ENCODE measurements at regions not wholly inside any gene's neighbourhood (a gene's known extent, or its start where the extent isn't known, plus 50 kb on each side); places are given as distances from the start of the nearest gene placed in this dataset.

DNA sequence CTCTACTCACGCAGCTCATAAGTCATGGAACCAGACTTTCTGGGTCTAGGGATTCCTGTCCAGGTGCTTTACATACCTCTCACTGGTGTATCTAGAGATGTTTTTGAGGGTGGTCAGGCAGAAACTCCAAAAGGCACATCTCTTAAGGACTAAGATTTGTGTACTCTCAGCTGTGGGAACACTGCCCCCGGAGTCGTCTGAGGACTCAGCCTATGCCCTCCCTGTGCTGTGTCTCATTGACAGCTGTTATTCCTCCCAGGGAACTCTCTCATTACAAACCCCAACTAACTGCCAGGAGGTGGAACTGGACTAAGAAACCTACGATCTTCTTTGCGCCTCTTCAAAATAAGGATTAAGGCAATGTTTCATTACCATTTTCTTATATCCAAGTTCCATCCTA, 293.9 kb upstream of the DLGAP1 start:
- Histone ChIP-seq H2AFZ (ENCODE audit: insufficient read depth, low read depth, low read length, poor library complexity, severe bottlenecking) (no peak overlapping the region), H3K4me3 (replicated peaks in 1 of 3; ENCODE audit: low read depth in 2 of 3, low read length in 3 of 3) (no peak overlapping the region), H3K27me3 (ENCODE audit: control insufficient read depth in 2 of 2, insufficient read depth in 2 of 2, low read length in 2 of 2) (no peaks in the 10 kb centered on the region), H3K4me1 (ENCODE audit: control insufficient read depth in 1 of 2, insufficient read depth in 2 of 2, low read length in 2 of 2) (no peaks in the 10 kb centered on the region), H3K9ac (ENCODE audit: insufficient read depth, low read length, poor library complexity, severe bottlenecking) (no peak overlapping the region), H3K4me2 (replicated peaks; ENCODE audit: extremely low read depth, low read length, poor library complexity, severe bottlenecking) (no peak overlapping the region), H3K27ac (ENCODE audit: low read depth in 1 of 2, low read length in 2 of 2) (no peak overlapping the region), H3K36me3 (replicated peaks in 1 of 2; ENCODE audit: control insufficient read depth in 1 of 2, insufficient read depth in 2 of 2, low read length in 2 of 2) (no peaks in the 10 kb centered on the region), H3K9me3 (replicated peaks in 1 of 2; ENCODE audit: control insufficient read depth in 1 of 2, insufficient read depth in 1 of 2, low read length in 2 of 2) (peaks cover 20 to 34% of the 10 kb centered on the region in 2 donors), H4K20me1 (ENCODE audit: insufficient read depth, low read length) (no peaks in the 10 kb centered on the region), H3K79me2 (ENCODE audit: insufficient read depth, low read length) (no peaks in the 10 kb centered on the region)
- no peak overlapping the region for H3K4me3 Mint-ChIP-seq
- H3K4me1 Mint-ChIP-seq = no peaks in the 10 kb centered on the region
- H3K36me3 Mint-ChIP-seq = no peaks in the 10 kb centered on the region
- TF ChIP-seq, protein P1, sequence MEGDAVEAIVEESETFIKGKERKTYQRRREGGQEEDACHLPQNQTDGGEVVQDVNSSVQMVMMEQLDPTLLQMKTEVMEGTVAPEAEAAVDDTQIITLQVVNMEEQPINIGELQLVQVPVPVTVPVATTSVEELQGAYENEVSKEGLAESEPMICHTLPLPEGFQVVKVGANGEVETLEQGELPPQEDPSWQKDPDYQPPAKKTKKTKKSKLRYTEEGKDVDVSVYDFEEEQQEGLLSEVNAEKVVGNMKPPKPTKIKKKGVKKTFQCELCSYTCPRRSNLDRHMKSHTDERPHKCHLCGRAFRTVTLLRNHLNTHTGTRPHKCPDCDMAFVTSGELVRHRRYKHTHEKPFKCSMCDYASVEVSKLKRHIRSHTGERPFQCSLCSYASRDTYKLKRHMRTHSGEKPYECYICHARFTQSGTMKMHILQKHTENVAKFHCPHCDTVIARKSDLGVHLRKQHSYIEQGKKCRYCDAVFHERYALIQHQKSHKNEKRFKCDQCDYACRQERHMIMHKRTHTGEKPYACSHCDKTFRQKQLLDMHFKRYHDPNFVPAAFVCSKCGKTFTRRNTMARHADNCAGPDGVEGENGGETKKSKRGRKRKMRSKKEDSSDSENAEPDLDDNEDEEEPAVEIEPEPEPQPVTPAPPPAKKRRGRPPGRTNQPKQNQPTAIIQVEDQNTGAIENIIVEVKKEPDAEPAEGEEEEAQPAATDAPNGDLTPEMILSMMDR (IDR thresholded peaks at IDR 0.05) = no peak
- H3K27me3 Mint-ChIP-seq (ENCODE audit: low read depth in 3 of 3) = peaks cover 0 to 1% (median 0%) of the 10 kb centered on the region in 3 donors
- no peak overlapping the region for H3K27ac Mint-ChIP-seq
- 87% methylated on average over 4 of the region's 5 CpGs for WGBS (ENCODE audit: insufficient coverage)
- peaks cover 2 to 19% (median 11%) of the 10 kb centered on the region in 7 donors for H3K9me3 Mint-ChIP-seq
- intact Hi-C loops (cut with micrococcal nuclease) = no loop called here
- DNase-seq = no peak

DNA sequence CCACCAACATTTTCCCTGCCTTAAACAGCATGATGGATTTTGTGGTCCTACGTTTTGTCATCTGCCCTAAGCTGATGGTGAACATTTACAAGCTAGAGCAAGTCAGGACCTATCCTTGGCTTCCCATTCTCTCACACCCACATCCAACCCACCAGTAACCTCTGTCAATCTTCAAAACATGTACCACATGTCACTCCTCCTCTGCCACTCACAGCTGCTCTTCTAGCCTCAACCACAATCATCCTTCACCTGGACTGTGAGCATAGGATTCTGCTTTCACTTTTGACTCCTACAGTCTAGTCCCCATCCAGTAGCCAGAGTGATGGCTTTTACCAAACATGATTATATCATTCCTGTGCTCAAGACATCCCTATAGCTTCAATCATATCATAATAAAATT, 279.8 kb upstream of the DLGAP1 start:
- H3K27me3 ChIP-seq (ENCODE audit: control insufficient read depth in 2 of 2, insufficient read depth in 2 of 2, low read length in 2 of 2) = no peaks in the 10 kb centered on the region
- H3K4me1 ChIP-seq (ENCODE audit: control insufficient read depth in 1 of 2, insufficient read depth in 2 of 2, low read length in 2 of 2) = no peaks in the 10 kb centered on the region
- no peak overlapping the region for H2AFZ ChIP-seq (ENCODE audit: insufficient read depth, low read depth, low read length, poor library complexity, severe bottlenecking)
- no peak overlapping the region for H3K27ac ChIP-seq (ENCODE audit: low read depth in 1 of 2, low read length in 2 of 2)
- DNase-seq = no peak
- no peaks in the 10 kb centered on the region for H3K36me3 Mint-ChIP-seq
- peaks cover 0 to 16% (median 7%) of the 10 kb centered on the region in 7 donors for H3K9me3 Mint-ChIP-seq
- intact Hi-C loops (cut with micrococcal nuclease) = no loop called here
- H3K9me3 ChIP-seq (replicated peaks in 1 of 2; ENCODE audit: control insufficient read depth in 1 of 2, insufficient read depth in 1 of 2, low read length in 2 of 2) = peaks cover 0 to 22% of the 10 kb centered on the region in 2 donors
- H3K4me2 ChIP-seq (replicated peaks; ENCODE audit: extremely low read depth, low read length, poor library complexity, severe bottlenecking) = no peak overlapping the region
- H3K4me3 Mint-ChIP-seq = no peak overlapping the region
- 100% methylated on average over 1 of the region's 1 CpG for WGBS (ENCODE audit: insufficient coverage)
- TF ChIP-seq, protein P1 (IDR thresholded peaks at IDR 0.05) = no peak
- H3K79me2 ChIP-seq (ENCODE audit: insufficient read depth, low read length) = no peaks in the 10 kb centered on the region
- no peaks in the 10 kb centered on the region for H3K27me3 Mint-ChIP-seq (ENCODE audit: low read depth in 3 of 3)
- no peak overlapping the region for H3K9ac ChIP-seq (ENCODE audit: insufficient read depth, low read length, poor library complexity, severe bottlenecking)
- H3K27ac Mint-ChIP-seq = no peak overlapping the region
- H3K36me3 ChIP-seq (replicated peaks in 1 of 2; ENCODE audit: control insufficient read depth in 1 of 2, insufficient read depth in 2 of 2, low read length in 2 of 2) = no peaks in the 10 kb centered on the region
- no peaks in the 10 kb centered on the region for H3K4me1 Mint-ChIP-seq
- H4K20me1 ChIP-seq (ENCODE audit: insufficient read depth, low read length) = no peaks in the 10 kb centered on the region
- H3K4me3 ChIP-seq (replicated peaks in 1 of 3; ENCODE audit: low read depth in 2 of 3, low read length in 3 of 3) = no peak overlapping the region
